Astrocyte of the cerebellum (primary cell): ENCODE measurements at regions not wholly inside any gene's neighbourhood (a gene's known extent, or its start where the extent isn't known, plus 50 kb on each side); places are given as distances from the start of the nearest gene placed in this dataset.

Experiments
- DNase-seq: peaks from one replicate; pipeline ENCODE4 v3.0.0-alpha.2; 2011; ENCODE audit warnings: low read depth
- H3K4me3 ChIP-seq: 2 replicates; pipeline ENCODE4 v1.5.1; 2011; ENCODE audit warnings: mild to moderate bottlenecking, low read depth, low read length, moderate library complexity
- CTCF ChIP-seq: IDR thresholded peaks from 2 replicates; pipeline ENCODE4 v1.5.1; 2012; ENCODE audit warnings: low read length, low read depth, moderate library complexity, mild to moderate bottlenecking; ENCODE audit errors: missing control alignments
- in situ Hi-C: cut with HindIII; loops from 2 replicates; pipeline ENCODE4 v1.10.0; 2017; ENCODE audit warnings: low sequenced_read_pairs

- in situ Hi-C loops = no loop called here
- no peak for TF ChIP-seq CTCF
- DNase-seq = no peak
- H3K4me3 ChIP-seq = no peak overlapping the region
These were observed 125.7 kb downstream of the PTPRS start for GRCh38 chr19:5214902-5215301.

GRCh38 chr19:5214371-5214770 is 126.2 kb downstream of the PTPRS start:
- in situ Hi-C loops = no loop called here
- no peak for TF ChIP-seq CTCF
- no peak for DNase-seq
- no peak overlapping the region for H3K4me3 ChIP-seq

GRCh38 chr19:5213667-5214066 is 126.9 kb downstream of the PTPRS start:
- no peak for DNase-seq
- no peak overlapping the region for H3K4me3 ChIP-seq
- in situ Hi-C loops = no loop called here
- TF ChIP-seq CTCF = no peak

- H3K4me3 ChIP-seq = no peak overlapping the region
These were observed 128.5 kb downstream of the PTPRS start for GRCh38 chr19:5212101-5212500.

GRCh38 chr19:5211217-5211822 is 129.3 kb downstream of the PTPRS start:
- in situ Hi-C loops = no loop called here
- no peak for TF ChIP-seq CTCF
- no peak overlapping the region for H3K4me3 ChIP-seq
- DNase-seq = no peak

More at GRCh38 chr19:5212101-5212500, 128.5 kb downstream of the PTPRS start:
- in situ Hi-C loops = no loop called here
- no peak for DNase-seq
- no peak for TF ChIP-seq CTCF

GRCh38 chr19:5210556-5210955 is 130.1 kb downstream of the PTPRS start:
- no peak overlapping the region for H3K4me3 ChIP-seq
- in situ Hi-C loops = no loop called here
- no peak for TF ChIP-seq CTCF
- DNase-seq = no peak
